Testis (tissue), 2 donors: ENCODE measurements at regions not wholly inside any gene's neighbourhood (a gene's known extent, or its start where the extent isn't known, plus 50 kb on each side); places are given as distances from the start of the nearest gene placed in this dataset.

Experiments used
- DNase-seq: peaks from one replicate; pipeline ENCODE4 v3.0.0-alpha.2; 2019
- H3K27ac ChIP-seq, 2 donors: fragments of 200-600 bp; sonication (generic); one replicate each; pipeline ENCODE4 v1.5.1; 2019
- H3K27me3 ChIP-seq: fragments of 200-600 bp; sonication (generic); one replicate; pipeline ENCODE4 v1.5.1; 2019
- H3K36me3 ChIP-seq: fragments of 200-600 bp; sonication (generic); one replicate; pipeline ENCODE4 v1.5.1; 2017; ENCODE audit warnings: low read depth; ENCODE audit errors: missing control alignments
- H3K4me1 ChIP-seq: fragments of 200-600 bp; sonication (generic); one replicate; pipeline ENCODE4 v1.5.1; 2019
- H3K4me3 ChIP-seq, 2 donors: fragments of 200-600 bp; sonication (generic); one replicate each; pipeline ENCODE4 v1.5.1; 2017 to 2019
- H3K9me3 ChIP-seq: fragments of 200-600 bp; sonication (generic); one replicate; pipeline ENCODE4 v1.5.1; 2017
- CTCF ChIP-seq, 3 experiments: fragments of 450-650 bp in 2 of 3; fragments of 200-600 bp in 1 of 3; sonication (generic) in 1 of 3; IDR thresholded peaks; one replicate each; pipeline ENCODE4 v1.5.1; 2016 to 2019; ENCODE audit warnings: antibody characterized with exemption in 3 of 3, mild to moderate bottlenecking in 2 of 3, moderate library complexity in 1 of 3
- POLR2A ChIP-seq: fragments of 450-650 bp; IDR thresholded peaks from one replicate; pipeline ENCODE4 v1.6.1; 2017; ENCODE audit warnings: antibody characterized with exemption, mild to moderate bottlenecking, moderate library complexity
- WGBS, 2 donors: methylation state at CpG; one replicate each; pipeline ENCODE4 v1.1.5; 2018; 5-methylcytosine and 5-hydroxymethylcytosine counted together
- intact Hi-C: fragments of 100-400 bp; cut with DNase I; formaldehyde crosslinking; loops from one replicate; pipeline ENCODE4 v1.15.1; 2023; ENCODE audit warnings: low total_unique reads

GRCh38 chr5:54655266-54655665 lies 137.7 kb downstream of the SNX18 start:
- intact Hi-C loops = no loop called here
- TF ChIP-seq POLR2A (no peak), CTCF (IDR thresholded peaks at IDR 0.05) (no peak)
- H3K36me3 ChIP-seq = no peaks in the 10 kb centered on the region
- DNase-seq = no peak
- no peak overlapping the region for H3K4me3 ChIP-seq
- WGBS, 2 donors = 76 to 80% methylated on average over 1 of the region's 1 CpG
- H3K27ac ChIP-seq = no peak overlapping the region
- H3K4me1 ChIP-seq = peaks cover 8% of the 10 kb centered on the region
- no peaks in the 10 kb centered on the region for H3K9me3 ChIP-seq
- no peaks in the 10 kb centered on the region for H3K27me3 ChIP-seq

GRCh38 chr5:54653956-54654614 lies 136.5 kb downstream of the SNX18 start:
- H3K4me1 ChIP-seq = peaks cover 8% of the 10 kb centered on the region
- no peaks in the 10 kb centered on the region for H3K36me3 ChIP-seq
- DNase-seq = no peak
- H3K27ac ChIP-seq = no peak overlapping the region
- intact Hi-C loops = no loop called here
- no peaks in the 10 kb centered on the region for H3K9me3 ChIP-seq
- no peaks in the 10 kb centered on the region for H3K27me3 ChIP-seq
- H3K4me3 ChIP-seq = no peak overlapping the region
- TF ChIP-seq CTCF (IDR thresholded peaks at IDR 0.05) = no peak
- TF ChIP-seq POLR2A = no peak
- WGBS, 2 donors = 88 to 98% methylated on average over 2 of the region's 2 CpGs

GRCh38 chr5:54651482-54652076 lies 134.0 kb downstream of the SNX18 start:
- no peak for TF ChIP-seq CTCF (IDR thresholded peaks at IDR 0.05)
- no peak for TF ChIP-seq POLR2A
- intact Hi-C loops = no loop called here
- peak; percentile 32 for DNase-seq
- no peaks in the 10 kb centered on the region for H3K36me3 ChIP-seq
- 75 to 86% methylated on average over 6 of the region's 6 CpGs for WGBS, 2 donors
- H3K27me3 ChIP-seq = no peaks in the 10 kb centered on the region
- no peak overlapping the region for H3K27ac ChIP-seq
- H3K4me3 ChIP-seq = no peak overlapping the region
- peaks cover 18% of the 10 kb centered on the region for H3K4me1 ChIP-seq
- H3K9me3 ChIP-seq = no peaks in the 10 kb centered on the region

- TF ChIP-seq CTCF (IDR thresholded peaks at IDR 0.05) (no peak), POLR2A (no peak)
- peaks cover 22% of the 10 kb centered on the region for H3K4me1 ChIP-seq
- H3K27ac ChIP-seq = peak overlapping the region in 1 of 2 donors; percentile 17
- WGBS, 2 donors = 88% methylated on average over 31 of the region's 32 CpGs; no CpG with 5 or more reads in 1 of the 2 donors
- peak overlapping the region; percentile 39 to 53 for H3K4me3 ChIP-seq
- H3K36me3 ChIP-seq = no peaks in the 10 kb centered on the region
- H3K9me3 ChIP-seq = no peaks in the 10 kb centered on the region
- intact Hi-C loops = no loop called here
- no peak for DNase-seq
- H3K27me3 ChIP-seq = no peaks in the 10 kb centered on the region
These were observed 131.5 kb downstream of the SNX18 start for GRCh38 chr5:54649041-54649504.
